ENCODE measurements at regions not wholly inside any gene's neighbourhood (a gene's known extent, or its start where the extent isn't known, plus 50 kb on each side); places are given as distances from the start of the nearest gene placed in this dataset.

DNA sequence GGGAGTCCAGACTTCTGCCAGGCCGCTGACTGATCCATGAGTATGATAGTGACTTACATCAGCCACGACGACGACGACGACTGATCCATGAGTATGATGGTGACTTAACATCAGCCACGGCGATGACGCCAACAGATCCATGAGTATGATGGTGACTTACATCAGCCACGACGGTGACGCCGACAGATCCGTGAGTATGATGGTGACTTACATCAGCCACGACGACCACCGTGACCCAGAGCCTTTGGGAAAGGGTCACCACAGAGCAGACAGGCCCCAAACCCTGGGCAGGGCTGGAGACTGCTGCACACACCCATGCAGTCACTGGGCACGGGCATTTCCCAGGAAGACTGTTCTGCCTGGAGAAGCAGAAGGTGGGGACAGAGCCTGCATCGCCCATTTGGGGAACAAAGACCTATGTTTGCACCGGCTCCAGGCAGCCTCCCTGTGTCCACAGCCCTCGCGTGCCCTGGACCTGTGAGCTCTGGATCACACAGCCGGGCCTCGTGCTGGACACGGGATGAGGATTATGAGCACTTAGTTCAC is 130.9 kb upstream of the SPACA7 start:
- no peak for TF ChIP-seq POLR2A (IDR thresholded peaks at IDR 0.05; ENCODE audit: extremely low read depth, insufficient read length)
- no peak for TF ChIP-seq CTCF (IDR thresholded peaks at IDR 0.05; ENCODE audit: low read depth, low read length)
- TF ChIP-seq MAX (IDR thresholded peaks at IDR 0.05; ENCODE audit: low read depth, low read length) = no peak
- no peak for TF ChIP-seq MYC (IDR thresholded peaks at IDR 0.05; ENCODE audit: low read depth, low read length)
